ENCODE measurements at regions not wholly inside any gene's neighbourhood (a gene's known extent, or its start where the extent isn't known, plus 50 kb on each side); places are given as distances from the start of the nearest gene placed in this dataset.

GRCh38 chr2:208984376-208985090 is 439.3 kb upstream of the MAP2 start (continued):
- no peak for TF ChIP-seq EZH2 (IDR thresholded peaks at IDR 0.05; ENCODE audit: low read depth, unreplicated experiment)
- TF ChIP-seq ETS1 (IDR thresholded peaks at IDR 0.05), result no peak
- no peak for TF ChIP-seq CTCF (conservative IDR thresholded peaks at IDR 0.05; ENCODE audit: low read depth in 2 of 2)
- no peak for TF ChIP-seq CREB1 (CRISPR knock-in tag; IDR thresholded peaks at IDR 0.05; ENCODE audit: low read depth)
- no peak for TF ChIP-seq ZNF331 (CRISPR knock-in tag; IDR thresholded peaks at IDR 0.05; ENCODE audit: low read depth)
- TF ChIP-seq POLR2AphosphoS5 (IDR thresholded peaks at IDR 0.05; ENCODE audit: low read depth), result no peak
- no peak for TF ChIP-seq REST (IDR thresholded peaks at IDR 0.05; ENCODE audit: unreplicated experiment)
- TF ChIP-seq JUNB (IDR thresholded peaks at IDR 0.05; ENCODE audit: unreplicated experiment), result no peak

- no peaks in the 10 kb centered on the region for H4K20me1 ChIP-seq (replicated peaks; ENCODE audit: insufficient read depth)
- Mint-ChIP-seq H3K27me3 (ENCODE audit: insufficient read depth, low read depth, poor library complexity) (no peaks in the 10 kb centered on the region), H3K4me1 (peaks cover 14% of the 10 kb centered on the region; the same call in 2 of the 3 replicates), H3K9me3 (no peaks in the 10 kb centered on the region), H3K4me3 (no peak overlapping the region), H3K36me3 (ENCODE audit: low read depth) (no peaks in the 10 kb centered on the region), H3K27ac (no peak overlapping the region)
- no peak overlapping the region for H2AFZ ChIP-seq
- no peak overlapping the region for H3K4me3 ChIP-seq
- H3K36me3 ChIP-seq (ENCODE audit: insufficient read depth), result no peaks in the 10 kb centered on the region
- no peak overlapping the region for H3K4me2 ChIP-seq
- ATAC-seq (no peak), DNase-seq (ENCODE audit: low spot score) (no peak)
- H3F3A ChIP-seq (replicated peaks; ENCODE audit: low read depth), result no peaks in the 10 kb centered on the region
- H3K79me2 ChIP-seq (replicated peaks; ENCODE audit: insufficient read depth), result no peaks in the 10 kb centered on the region
- H3K27ac ChIP-seq (ENCODE audit: low read depth), result no peak overlapping the region
- peaks cover 6% of the 10 kb centered on the region; the same call in 1 of the 2 replicates for H3K9me2 ChIP-seq (ENCODE audit: insufficient read depth)
- H3K4me1 ChIP-seq (ENCODE audit: insufficient read depth), result no peaks in the 10 kb centered on the region; the same call in 1 of the 2 replicates
- no peaks in the 10 kb centered on the region for H3K27me3 ChIP-seq (ENCODE audit: insufficient read depth)
- TF ChIP-seq POLR2AphosphoS5 (IDR thresholded peaks at IDR 0.05; ENCODE audit: low read depth) (no peak), STAT1 (IDR thresholded peaks at IDR 0.05; ENCODE audit: unreplicated experiment) (no peak), ZNF462 (CRISPR knock-in tag; IDR thresholded peaks at IDR 0.05) (no peak)
Measured at GRCh38 chr2:208985644-208986043, 438.2 kb upstream of the MAP2 start.
